Uterus (tissue), 2 donors: ENCODE measurements at regions not wholly inside any gene's neighbourhood (a gene's known extent, or its start where the extent isn't known, plus 50 kb on each side); places are given as distances from the start of the nearest gene placed in this dataset.

Source experiments
- POLR2A ChIP-seq, 2 donors: fragments of 450-650 bp; IDR thresholded peaks; one replicate each; pipeline ENCODE4 v1.6.1; 2016; ENCODE audit warnings: antibody characterized with exemption in 2 of 2, mild to moderate bottlenecking in 1 of 2, moderate library complexity in 1 of 2
- TF ChIP-seq, protein P1 (sequence below), 4 experiments: fragments of 200-600 bp in 2 of 4; fragments of 450-650 bp in 2 of 4; sonication (generic) in 2 of 4; IDR thresholded peaks; one replicate each; pipeline ENCODE4 v1.5.1; 2016 to 2019; ENCODE audit warnings: antibody characterized with exemption in 4 of 4, mild to moderate bottlenecking in 2 of 4, moderate library complexity in 1 of 4

DNA sequence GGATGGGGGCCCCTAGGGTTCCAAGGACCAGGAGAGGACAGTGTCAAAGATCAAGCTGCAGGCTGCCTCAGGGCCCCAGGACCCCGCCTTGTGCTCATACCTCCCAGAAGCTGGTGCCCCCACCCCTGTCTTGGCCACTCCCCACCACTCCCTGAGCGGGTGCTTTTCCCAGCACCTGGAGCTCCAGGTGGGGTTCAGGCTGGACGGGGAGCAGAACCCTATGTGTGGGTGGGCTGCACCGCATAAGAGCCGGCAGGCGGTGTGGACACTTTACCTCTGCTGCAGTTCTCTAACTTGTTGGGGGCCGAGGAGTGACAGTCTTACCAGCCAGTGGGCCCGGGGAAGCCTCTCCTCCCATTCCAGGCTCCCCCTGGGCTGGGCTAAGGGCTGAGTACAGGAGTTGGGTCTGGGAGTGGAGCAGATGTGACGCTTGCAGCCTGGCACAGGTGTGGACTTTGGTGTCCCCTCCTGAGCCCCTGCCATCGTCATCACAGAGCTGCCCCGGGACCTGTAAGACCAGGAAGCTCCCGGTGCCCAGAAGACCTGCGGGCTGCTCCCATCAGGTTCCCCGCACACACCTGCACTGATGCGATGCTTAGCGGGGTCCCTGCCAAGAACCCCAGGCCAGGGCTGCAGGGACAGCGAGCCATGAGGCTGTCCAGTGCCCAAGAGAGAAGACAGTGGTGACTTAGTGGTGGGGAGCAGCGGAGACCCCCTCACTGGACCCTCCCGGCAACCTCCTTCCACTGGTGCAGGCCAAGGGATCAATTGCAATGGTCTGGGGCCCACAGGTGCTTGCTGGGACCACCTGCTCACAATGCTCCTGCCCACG, 674.5 kb downstream of the BRD1 start:
- no peak for TF ChIP-seq POLR2A (IDR thresholded peaks at IDR 0.05)
- TF ChIP-seq, protein P1, sequence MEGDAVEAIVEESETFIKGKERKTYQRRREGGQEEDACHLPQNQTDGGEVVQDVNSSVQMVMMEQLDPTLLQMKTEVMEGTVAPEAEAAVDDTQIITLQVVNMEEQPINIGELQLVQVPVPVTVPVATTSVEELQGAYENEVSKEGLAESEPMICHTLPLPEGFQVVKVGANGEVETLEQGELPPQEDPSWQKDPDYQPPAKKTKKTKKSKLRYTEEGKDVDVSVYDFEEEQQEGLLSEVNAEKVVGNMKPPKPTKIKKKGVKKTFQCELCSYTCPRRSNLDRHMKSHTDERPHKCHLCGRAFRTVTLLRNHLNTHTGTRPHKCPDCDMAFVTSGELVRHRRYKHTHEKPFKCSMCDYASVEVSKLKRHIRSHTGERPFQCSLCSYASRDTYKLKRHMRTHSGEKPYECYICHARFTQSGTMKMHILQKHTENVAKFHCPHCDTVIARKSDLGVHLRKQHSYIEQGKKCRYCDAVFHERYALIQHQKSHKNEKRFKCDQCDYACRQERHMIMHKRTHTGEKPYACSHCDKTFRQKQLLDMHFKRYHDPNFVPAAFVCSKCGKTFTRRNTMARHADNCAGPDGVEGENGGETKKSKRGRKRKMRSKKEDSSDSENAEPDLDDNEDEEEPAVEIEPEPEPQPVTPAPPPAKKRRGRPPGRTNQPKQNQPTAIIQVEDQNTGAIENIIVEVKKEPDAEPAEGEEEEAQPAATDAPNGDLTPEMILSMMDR (IDR thresholded peaks at IDR 0.05) = no peak
